ENCODE measurements at regions not wholly inside any gene's neighbourhood (a gene's known extent, or its start where the extent isn't known, plus 50 kb on each side); places are given as distances from the start of the nearest gene placed in this dataset.

GRCh38 chr10:131701131-131701947 lies 199.5 kb upstream of the PPP2R2D start:
- no TSS peak for BruUV-seq (replicated peaks)
- H3K27ac ChIP-seq (ENCODE audit: control insufficient read depth, insufficient read depth), result no peak overlapping the region
- no peaks in the 10 kb centered on the region for H4K20me1 ChIP-seq (ENCODE audit: control insufficient read depth, insufficient read depth)
- no peaks in the 10 kb centered on the region for H3K36me3 ChIP-seq (ENCODE audit: control insufficient read depth in 2 of 2, insufficient read depth in 2 of 2, low read length in 1 of 2)
- no peak for ATAC-seq
- ChIA-PET CTCF (no interaction called here), POLR2A (no interaction called here), SMC1A (ENCODE audit: uncharacterized antibody, unreplicated experiment) (interaction anchor here (0.6 kb wide), 1 partner anchor 69 kb away, joined by 3 read pairs; no protein-coding TSS in a partner anchor), RAD21 (ENCODE audit: unreplicated experiment) (no interaction called here)
- H3K4me3 ChIP-seq, result no peak overlapping the region
- 27% methylated on average over 15 of the region's 15 CpGs for WGBS (ENCODE audit: insufficient coverage, insufficient replicate concordance, low lambda C conversion rate, missing lambda C conversion rate)
- in situ Hi-C loops (cut with MboI) (no loop called here), intact Hi-C loops (cut with micrococcal nuclease; ENCODE audit: unreplicated experiment) (no loop called here)
- no peaks in the 10 kb centered on the region for H3K79me2 ChIP-seq (ENCODE audit: control insufficient read depth, insufficient read depth, low read length)
- H3K9me3 ChIP-seq (replicated peaks; ENCODE audit: control insufficient read depth, insufficient read depth, low read length), result no peaks in the 10 kb centered on the region; the same call in 2 of the 3 replicates
- TF ChIP-seq HCFC1 (IDR thresholded peaks at IDR 0.05; ENCODE audit: low read length) (no peak), SRF (IDR thresholded peaks at IDR 0.05; ENCODE audit: low read depth in 2 of 2, low read length in 2 of 2) (no peak), IRF3 (IDR thresholded peaks at IDR 0.05) (no peak), ZBED1 (IDR thresholded peaks at IDR 0.05; ENCODE audit: borderline replicate concordance) (no peak), NR2C1 (IDR thresholded peaks at IDR 0.05) (no peak), ZBTB33 (IDR thresholded peaks at IDR 0.05) (no peak)
- no peak for FAIRE-seq
- no peaks in the 10 kb centered on the region for H3K4me1 ChIP-seq (ENCODE audit: control insufficient read depth, insufficient read depth, low read length)
- H2AFZ ChIP-seq (ENCODE audit: control insufficient read depth, low read depth, low read length), result no peak overlapping the region
- no peak for DNase-seq (ENCODE audit: low read depth, low spot score)
- H3K9ac ChIP-seq (ENCODE audit: control insufficient read depth, insufficient read depth, low read length), result no peak overlapping the region
- H3K4me2 ChIP-seq (ENCODE audit: control insufficient read depth, insufficient read depth), result no peak overlapping the region
- H3K27me3 ChIP-seq (replicated peaks in 1 of 2; ENCODE audit: control insufficient read depth in 2 of 2, insufficient read depth in 2 of 2, low read length in 1 of 2), result no peaks in the 10 kb centered on the region
